ENCODE measurements at regions not wholly inside any gene's neighbourhood (a gene's known extent, or its start where the extent isn't known, plus 50 kb on each side); places are given as distances from the start of the nearest gene placed in this dataset.

DNA sequence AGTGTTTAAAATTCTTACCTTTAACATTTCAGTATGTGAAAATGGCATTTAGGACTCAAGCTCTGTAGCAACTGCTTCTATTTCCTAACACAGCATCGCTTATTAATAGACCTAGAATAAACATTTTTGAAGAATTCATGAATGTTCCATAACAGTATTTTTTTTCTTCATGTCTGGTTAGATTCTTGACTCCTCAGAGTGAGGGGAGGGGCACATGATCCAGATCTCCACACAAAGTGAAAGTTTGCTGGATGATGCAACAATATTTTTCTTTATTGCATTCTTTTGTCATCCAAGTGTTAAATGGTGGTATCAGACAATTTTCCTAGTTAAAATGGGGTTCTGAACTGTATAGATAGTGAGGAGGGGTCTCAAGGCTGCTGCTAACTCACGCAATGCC, 130.8 kb upstream of the MAN2A1 start:
- TF ChIP-seq, protein P1, sequence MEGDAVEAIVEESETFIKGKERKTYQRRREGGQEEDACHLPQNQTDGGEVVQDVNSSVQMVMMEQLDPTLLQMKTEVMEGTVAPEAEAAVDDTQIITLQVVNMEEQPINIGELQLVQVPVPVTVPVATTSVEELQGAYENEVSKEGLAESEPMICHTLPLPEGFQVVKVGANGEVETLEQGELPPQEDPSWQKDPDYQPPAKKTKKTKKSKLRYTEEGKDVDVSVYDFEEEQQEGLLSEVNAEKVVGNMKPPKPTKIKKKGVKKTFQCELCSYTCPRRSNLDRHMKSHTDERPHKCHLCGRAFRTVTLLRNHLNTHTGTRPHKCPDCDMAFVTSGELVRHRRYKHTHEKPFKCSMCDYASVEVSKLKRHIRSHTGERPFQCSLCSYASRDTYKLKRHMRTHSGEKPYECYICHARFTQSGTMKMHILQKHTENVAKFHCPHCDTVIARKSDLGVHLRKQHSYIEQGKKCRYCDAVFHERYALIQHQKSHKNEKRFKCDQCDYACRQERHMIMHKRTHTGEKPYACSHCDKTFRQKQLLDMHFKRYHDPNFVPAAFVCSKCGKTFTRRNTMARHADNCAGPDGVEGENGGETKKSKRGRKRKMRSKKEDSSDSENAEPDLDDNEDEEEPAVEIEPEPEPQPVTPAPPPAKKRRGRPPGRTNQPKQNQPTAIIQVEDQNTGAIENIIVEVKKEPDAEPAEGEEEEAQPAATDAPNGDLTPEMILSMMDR (IDR thresholded peaks at IDR 0.05; ENCODE audit: extremely low read depth in 1 of 2, insufficient read depth in 1 of 2, low read depth in 1 of 2, low read length in 2 of 2) = no peak
- TF ChIP-seq POLR2A (IDR thresholded peaks at IDR 0.05; ENCODE audit: low read depth, low read length) (no peak), POLR2AphosphoS5 (IDR thresholded peaks at IDR 0.05; ENCODE audit: insufficient read depth, low read depth, low read length) (no peak), FOS (IDR thresholded peaks at IDR 0.05; ENCODE audit: borderline replicate concordance, insufficient read depth, low read length) (no peak), EZH2 (IDR thresholded peaks at IDR 0.05; ENCODE audit: borderline replicate concordance, low read depth, low read length, severe bottlenecking) (no peak), MYC (IDR thresholded peaks at IDR 0.05; ENCODE audit: low read depth, low read length) (no peak)
- TF ChIP-seq, protein P2, sequence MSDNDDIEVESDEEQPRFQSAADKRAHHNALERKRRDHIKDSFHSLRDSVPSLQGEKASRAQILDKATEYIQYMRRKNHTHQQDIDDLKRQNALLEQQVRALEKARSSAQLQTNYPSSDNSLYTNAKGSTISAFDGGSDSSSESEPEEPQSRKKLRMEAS (IDR thresholded peaks at IDR 0.05; ENCODE audit: insufficient read depth, insufficient read length) = no peak
